ENCODE measurements at regions not wholly inside any gene's neighbourhood (a gene's known extent, or its start where the extent isn't known, plus 50 kb on each side); places are given as distances from the start of the nearest gene placed in this dataset.

- in situ Hi-C loops (cut with MboI; ENCODE audit: low sequenced_read_pairs) = no loop called here
- Histone ChIP-seq H2AFZ (replicated peaks; ENCODE audit: low read length, poor library complexity) (no peak overlapping the region), H3K14ac (replicated peaks; ENCODE audit: low read depth, low read length) (no peak overlapping the region), H2BK15ac (ENCODE audit: low read depth, low read length) (no peak overlapping the region), H3K9me3 (ENCODE audit: control insufficient read depth, insufficient read depth, low read length) (no peaks in the 10 kb centered on the region), H4K20me1 (ENCODE audit: insufficient read depth, low read length) (no peaks in the 10 kb centered on the region), H2AK9ac (replicated peaks; ENCODE audit: low read depth, low read length, poor library complexity) (no peak overlapping the region), H3K23ac (ENCODE audit: low read depth, low read length) (no peak overlapping the region), H3K4me2 (ENCODE audit: low read depth, low read length) (no peak overlapping the region), H2BK20ac (ENCODE audit: low read depth, low read length) (no peak overlapping the region), H3K36me3 (ENCODE audit: control insufficient read depth, insufficient read depth, low read length) (no peaks in the 10 kb centered on the region), H3K9me1 (ENCODE audit: insufficient read depth, low read length) (no peaks in the 10 kb centered on the region), H3K56ac (ENCODE audit: extremely low read depth, insufficient read depth, low read length) (no peak overlapping the region), H3K18ac (ENCODE audit: low read depth, low read length) (no peak overlapping the region), H3K27ac (ENCODE audit: insufficient read depth, low read length) (no peak overlapping the region), H2BK5ac (ENCODE audit: low read depth, low read length, poor library complexity, severe bottlenecking) (no peak overlapping the region), H2AK5ac (ENCODE audit: low read depth, low read length) (no peak overlapping the region), H3K4me3 (ENCODE audit: insufficient read depth, low read depth, low read length) (no peak overlapping the region), H3K4ac (ENCODE audit: low read depth, low read length) (no peak overlapping the region), H4K5ac (ENCODE audit: low read depth, low read length) (no peak overlapping the region), H3K9ac (ENCODE audit: low read depth, low read length) (no peak overlapping the region), H3K79me1 (ENCODE audit: low read depth in 1 of 2, low read length in 2 of 2) (no peaks in the 10 kb centered on the region), H3K27me3 (ENCODE audit: control insufficient read depth, insufficient read depth, low read length) (no peaks in the 10 kb centered on the region), H4K8ac (ENCODE audit: low read depth in 2 of 2, low read length in 2 of 2) (no peak overlapping the region), H3K4me1 (ENCODE audit: control insufficient read depth, insufficient read depth, low read length) (no peaks in the 10 kb centered on the region), H2BK120ac (ENCODE audit: low read depth, low read length) (no peak overlapping the region), H4K91ac (ENCODE audit: insufficient read depth, low read depth, low read length) (no peak overlapping the region)
- ATAC-seq (ENCODE audit: low read depth) (no peak), DNase-seq (no peak)
- dilution Hi-C loops (cut with HindIII; ENCODE audit: low sequenced_read_pairs, unreplicated experiment) = no loop called here
- ChIA-PET CTCF (no interaction called here), POLR2A (ENCODE audit: unreplicated experiment) (no interaction called here)
- intact Hi-C loops (cut with micrococcal nuclease) = no loop called here
- TF ChIP-seq BHLHE40 (IDR thresholded peaks at IDR 0.05; ENCODE audit: low read depth, low read length) (no peak), RCOR1 (IDR thresholded peaks at IDR 0.05; ENCODE audit: insufficient replicate concordance, low read length) (no peak)
- WGBS, 2 experiments (ENCODE audit: extremely low coverage in 2 of 2, insufficient read length in 1 of 2) = no CpG with 5 or more reads among the region's 1 CpG
- no TSS peak for BruUV-seq (replicated peaks)
These were observed 431.8 kb downstream of the PPARGC1A start for GRCh38 chr4:23458054-23458453.
